GM11168 (cell line): ENCODE measurements at regions not wholly inside any gene's neighbourhood (a gene's known extent, or its start where the extent isn't known, plus 50 kb on each side); places are given as distances from the start of the nearest gene placed in this dataset.
"Not testable (repeated sequence)": the region's sequence is repeated elsewhere in the genome, so short reads cannot be mapped to it uniquely, and the experiment has no call there.

Experiments used
- in situ Hi-C: fragments of 300-500 bp; cut with MboI; formaldehyde crosslinking; loops from one replicate; pipeline ENCODE4 v1.12.0; 2022; ENCODE audit warnings: low sequenced_read_pairs; ENCODE audit not compliant: unreplicated experiment

DNA sequence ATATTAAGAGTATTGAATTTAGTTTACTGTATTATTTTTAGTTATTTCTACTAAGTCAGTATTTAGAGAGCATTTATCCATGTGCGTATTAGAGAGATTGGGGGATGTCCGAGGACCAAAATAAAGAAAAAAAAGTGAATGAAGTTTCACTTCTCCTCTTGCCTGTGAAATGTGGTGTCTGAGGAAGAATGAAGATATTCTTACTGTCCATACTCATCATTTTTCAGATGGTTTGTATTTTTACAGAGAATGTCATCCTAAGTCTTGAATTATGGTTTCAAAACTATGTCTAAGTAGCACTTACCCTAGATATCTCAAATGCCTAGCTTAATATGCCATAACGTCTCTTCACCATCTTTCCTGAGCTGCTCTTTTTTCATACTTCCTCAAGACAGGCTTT is 854.3 kb downstream of the C4orf33 start:
- in situ Hi-C loops, result no loop called here

DNA sequence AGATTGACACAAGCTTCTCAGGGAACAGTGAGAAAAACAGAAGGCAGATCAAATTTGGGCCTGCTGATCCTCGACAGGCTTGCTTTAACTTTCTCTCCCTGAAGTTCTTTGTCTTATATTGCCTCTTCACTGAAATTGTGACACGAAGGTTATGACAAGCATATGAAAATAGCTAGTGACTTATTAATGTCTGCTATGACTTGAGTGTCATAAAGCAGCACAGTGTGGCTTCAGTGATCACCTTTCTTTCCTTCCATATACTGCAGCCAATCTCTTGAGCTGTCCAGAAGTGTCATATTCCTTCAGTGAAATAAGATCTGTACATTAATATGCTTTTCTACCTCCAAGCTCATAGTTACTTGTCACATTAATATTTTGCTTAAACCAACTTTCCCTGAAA is 870.2 kb downstream of the C4orf33 start:
- in situ Hi-C loops, result no loop called here

DNA sequence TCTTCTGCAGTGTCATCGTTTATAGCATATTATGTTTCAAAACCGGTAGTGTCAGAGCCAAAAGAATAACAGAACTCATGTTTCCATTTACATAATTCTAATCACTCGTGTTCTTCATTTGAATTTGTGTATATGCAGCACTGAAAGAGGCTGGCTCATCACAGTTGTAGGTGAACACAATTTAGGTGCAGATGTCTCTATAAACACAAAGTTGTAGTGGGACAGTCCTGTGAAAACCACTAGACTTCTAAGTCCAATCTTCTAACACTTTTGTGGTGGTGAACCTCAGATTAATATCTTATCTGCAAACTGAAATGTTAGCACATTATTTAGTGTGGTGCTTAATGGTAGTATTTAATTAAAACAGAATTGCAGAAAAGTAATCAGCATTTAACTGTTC is 872.4 kb downstream of the C4orf33 start:
- in situ Hi-C loops, result no loop called here

DNA sequence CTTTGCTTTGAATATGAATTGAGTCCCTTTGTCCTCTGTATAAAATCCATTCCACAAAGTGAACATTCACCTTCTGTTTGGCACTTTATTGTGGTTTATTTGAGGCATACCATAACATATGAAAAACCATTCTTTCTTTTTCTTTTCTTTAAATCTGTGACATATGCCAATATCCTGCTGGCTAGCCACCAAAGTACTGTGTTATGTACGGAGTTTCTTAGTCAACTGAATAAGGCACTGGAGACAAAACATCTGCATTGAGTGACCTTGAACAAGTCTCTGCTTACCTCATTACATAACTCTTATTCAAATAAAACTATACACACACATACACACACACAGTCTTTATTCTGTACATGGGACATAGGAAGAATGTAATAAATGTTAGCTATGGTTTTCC is 872.8 kb downstream of the C4orf33 start:
- in situ Hi-C loops, result no loop called here

DNA sequence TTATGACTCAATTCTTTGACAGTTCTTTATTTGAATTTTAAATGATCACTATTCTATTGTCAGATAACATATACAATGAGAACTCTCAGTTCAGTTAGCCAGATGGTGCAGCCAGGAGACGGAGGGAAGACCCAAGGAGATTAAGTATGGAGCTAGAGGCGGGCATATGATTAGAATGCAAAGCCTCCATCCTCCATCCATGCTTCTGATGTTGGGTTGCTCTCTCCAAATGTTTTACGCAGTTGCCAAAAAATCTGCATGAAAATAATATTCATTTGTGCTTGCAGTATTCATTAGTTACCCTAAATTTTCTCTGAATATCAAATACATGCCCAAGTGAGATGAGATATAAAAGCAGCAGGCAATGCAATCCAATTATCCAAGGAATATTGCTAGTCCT is 874.8 kb downstream of the C4orf33 start:
- in situ Hi-C loops, result loop anchor here (10.0 kb wide), 1 partner anchor 416 kb away; no protein-coding TSS in a partner anchor

DNA sequence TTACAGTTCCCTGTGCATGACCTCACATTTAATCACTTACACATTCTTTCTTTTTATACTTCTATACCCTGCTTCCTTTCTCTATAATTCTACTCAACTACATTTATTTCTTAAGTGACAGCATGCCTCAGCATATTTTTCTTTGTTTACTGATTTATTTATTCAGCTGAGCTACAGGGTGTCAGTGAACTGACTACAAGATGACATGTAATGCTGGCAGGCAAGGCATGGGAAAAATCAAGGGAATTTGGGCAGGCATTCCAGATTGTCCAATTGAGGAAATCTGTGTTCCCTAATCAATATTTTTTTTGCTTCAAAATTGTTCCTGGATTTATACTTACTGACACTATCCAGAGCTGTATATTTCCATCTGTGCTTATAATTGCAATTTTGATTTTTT is 875.5 kb downstream of the C4orf33 start:
- in situ Hi-C loops, result loop anchor here (10.0 kb wide), 1 partner anchor 417 kb away; no protein-coding TSS in a partner anchor

DNA sequence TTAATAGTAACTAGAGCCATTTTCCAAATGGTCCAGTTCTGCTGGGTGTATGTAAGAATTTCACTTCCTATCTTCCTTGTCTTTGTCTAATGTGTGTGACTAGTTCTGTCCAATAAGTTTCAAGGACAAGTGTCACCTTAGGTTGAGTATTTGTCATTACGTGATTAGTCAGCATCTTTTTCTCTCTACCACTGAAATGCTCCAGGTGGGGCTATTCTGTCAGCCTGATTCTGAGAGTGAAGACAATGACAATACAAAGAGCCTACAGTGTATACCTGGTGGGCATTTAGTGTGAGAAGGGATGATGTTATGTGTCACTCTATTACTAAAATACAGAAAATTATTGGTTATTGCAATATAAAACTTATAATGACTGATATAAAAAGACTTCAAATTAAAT is 876.3 kb downstream of the C4orf33 start:
- in situ Hi-C loops, result loop anchor here (10.0 kb wide), 1 partner anchor 417 kb away; no protein-coding TSS in a partner anchor

DNA sequence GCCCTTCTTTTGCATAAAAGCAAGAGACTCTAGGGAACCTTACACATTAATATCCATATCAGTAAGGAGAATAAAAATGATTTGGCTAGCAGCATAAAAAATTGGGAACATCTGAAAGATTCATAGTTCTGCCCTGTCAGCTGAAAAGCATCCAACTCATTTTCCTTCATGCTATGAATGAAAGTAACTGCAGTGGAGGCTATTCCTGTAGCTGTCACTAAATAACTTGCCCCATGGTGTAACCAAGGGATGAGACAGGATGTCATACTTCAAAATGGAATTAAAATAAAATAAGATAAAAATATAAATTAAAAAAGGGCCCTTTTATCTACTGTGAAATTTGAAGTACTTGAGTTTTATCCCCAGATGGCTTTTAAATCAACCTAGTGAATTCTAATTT is 878.8 kb downstream of the C4orf33 start:
- in situ Hi-C loops, result loop anchor here (10.0 kb wide), 1 partner anchor 420 kb away; no protein-coding TSS in a partner anchor

DNA sequence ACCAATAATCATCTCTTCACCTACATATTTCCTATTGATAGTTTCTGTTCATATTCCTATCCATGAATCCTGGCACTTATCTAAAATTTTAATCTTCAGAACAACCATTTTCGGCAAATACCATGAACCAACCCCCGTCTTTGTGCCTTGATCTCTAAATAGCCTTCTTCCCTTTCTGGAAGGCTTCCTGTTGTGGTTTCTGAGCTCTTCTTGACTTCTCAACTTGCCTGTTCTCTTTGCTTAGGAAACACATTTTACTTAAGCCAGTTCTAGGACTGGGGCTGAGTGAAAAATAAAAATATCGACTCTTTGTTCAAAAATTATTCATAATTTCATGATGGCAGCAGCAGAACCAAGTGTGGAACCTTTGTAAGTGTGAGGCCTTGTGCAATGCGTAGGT is 882.4 kb downstream of the C4orf33 start:
- in situ Hi-C loops, result loop anchor here (10.0 kb wide), 1 partner anchor 424 kb away; no protein-coding TSS in a partner anchor

DNA sequence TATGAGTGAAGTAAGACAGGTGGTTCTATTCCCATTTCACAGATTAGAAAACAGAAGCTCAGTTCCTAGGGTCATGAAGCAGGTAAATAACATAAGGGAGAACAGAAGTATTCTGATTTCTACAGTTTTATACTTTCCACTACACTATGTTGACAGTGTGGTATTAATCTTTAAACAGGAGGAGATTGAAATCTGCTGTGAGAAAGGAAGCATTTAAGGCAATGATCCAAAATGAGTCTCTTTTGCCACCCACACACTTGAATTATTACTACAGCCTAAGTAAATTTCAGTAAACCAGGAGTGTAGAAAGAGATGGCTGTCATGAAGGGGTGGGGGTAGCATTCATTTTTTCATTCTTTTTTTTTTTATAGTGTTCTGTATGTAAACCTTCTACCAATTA is 893.0 kb downstream of the C4orf33 start:
- in situ Hi-C loops, result no loop called here

DNA sequence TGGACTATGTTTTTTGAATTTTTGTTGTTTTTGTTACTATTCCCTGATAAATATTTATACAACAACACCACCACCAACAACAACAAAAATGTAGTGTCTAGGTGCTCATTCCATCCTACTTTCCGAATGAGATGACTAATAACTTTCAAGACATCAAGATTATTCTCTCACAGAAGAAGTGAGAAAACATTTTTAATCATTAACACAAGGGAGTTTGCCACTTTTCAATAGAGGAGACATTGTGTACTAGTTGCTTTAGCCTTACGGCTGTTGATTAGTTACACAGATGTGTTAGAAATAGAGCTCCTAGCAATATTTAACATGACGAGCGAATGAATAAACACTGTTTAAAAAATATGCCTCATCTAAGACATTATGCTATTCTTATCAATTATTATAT is 898.8 kb downstream of the C4orf33 start:
- in situ Hi-C loops, result no loop called here

DNA sequence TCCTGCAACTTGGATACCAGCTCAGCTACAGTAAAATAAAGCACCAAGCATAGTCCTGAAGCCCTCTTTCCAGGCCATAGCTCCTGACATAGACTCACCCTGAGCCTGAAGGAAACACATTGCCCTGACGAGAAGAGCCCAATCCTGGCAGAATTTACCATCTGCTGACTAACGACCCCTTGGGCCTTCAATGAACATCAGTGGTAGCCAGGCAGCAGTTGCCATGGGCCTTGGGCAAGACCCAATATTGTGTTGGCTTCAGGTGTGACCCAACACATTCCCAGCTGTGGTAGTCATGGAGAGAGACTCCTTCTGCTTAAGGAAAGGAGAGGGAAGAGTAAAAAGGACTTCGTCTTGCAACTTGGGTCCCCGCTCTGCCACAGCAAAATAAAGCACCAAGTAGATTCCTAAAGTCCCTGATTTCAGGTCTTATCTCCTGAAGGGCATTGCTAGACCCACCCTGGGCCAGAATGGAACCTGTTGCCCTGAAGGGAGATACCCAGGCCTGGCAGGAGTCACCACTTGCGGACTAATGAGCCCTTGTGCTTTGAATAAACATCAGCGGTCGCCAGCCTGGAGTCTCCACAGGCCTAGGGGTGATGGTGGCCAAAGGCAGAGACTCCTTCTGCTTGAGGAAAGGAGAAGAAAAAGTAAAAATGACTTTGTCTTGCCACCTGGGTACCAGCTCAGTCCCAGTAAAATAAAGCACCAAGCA is 902.6 kb downstream of the C4orf33 start:
- in situ Hi-C loops, result no loop called here

DNA sequence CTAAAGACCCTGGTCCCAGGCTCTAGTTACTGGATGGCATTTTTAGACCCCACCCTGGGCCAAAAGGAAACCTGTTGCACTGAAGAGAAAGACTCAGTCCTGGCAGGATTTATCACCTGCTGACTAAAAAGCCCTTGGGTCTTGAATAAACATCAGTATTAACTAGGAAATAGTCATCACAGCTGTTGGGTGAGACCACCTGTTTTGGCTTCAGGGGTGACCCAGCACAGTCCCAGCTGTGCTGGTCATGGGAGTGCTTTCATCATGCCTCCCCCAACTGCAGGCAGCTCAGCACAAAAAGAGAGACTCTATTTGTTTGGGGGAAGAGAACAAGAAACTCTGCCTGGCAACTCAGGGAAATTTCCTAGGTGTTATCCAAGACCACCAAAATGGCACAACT is 903.2 kb downstream of the C4orf33 start:
- in situ Hi-C loops, result no loop called here

DNA sequence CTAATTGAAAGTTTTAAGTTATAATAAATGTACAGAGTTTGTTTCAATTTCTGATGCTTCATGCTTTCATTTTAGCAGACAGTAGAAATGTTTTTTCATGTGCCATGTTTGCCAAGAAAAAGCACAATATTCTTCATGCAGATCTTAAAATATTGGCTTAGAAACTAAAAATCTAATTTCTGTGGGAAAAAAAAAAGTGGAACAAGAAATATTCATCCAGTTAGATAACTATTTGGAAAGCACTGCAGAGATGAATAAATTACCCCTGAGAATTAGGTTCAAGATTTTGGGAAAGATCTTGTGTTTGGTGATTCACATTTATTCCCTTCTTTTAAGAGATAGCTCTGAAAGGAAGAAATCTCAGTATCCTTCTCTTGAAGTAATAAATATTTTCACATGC is 912.5 kb downstream of the C4orf33 start:
- in situ Hi-C loops, result no loop called here

DNA sequence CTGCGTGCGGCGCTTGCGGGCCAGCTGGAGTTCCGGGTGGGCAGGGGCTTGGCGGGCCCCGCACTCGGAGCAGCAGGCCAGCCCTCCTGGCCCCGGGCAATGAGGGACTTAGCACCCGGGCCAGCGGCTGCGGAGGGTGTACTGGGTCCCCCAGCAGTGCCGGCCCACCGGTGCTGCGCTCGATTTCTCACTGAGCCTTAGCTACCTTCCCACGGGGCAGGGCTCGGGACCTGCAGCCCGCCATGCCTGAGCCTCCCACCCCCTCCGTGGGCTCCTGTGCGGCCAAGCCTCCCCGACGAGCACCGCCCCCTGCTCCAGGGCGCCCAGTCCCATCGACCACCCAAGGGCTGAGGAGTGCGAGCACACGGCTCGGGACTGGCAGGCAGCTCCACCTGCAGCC is 916.9 kb downstream of the C4orf33 start:
- in situ Hi-C loops, result not testable (repeated sequence)

DNA sequence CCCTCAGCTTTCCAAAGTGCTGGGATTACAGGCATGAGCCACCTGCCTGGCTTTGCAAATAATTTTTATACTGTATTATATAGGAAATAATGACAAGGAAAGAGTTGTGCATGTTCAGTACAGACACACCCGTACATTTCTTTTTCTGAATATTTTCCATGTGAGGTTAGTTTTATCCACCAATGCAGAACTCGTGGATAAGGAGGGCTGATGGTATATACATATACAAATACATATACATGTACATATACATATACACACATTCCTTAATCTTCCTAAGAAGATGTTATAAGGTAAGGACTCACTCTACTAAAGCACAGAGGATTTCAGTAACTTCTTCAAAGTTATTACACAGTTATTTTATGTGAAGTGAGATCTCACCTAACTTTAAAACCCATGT is 925.8 kb downstream of the C4orf33 start:
- in situ Hi-C loops, result no loop called here

DNA sequence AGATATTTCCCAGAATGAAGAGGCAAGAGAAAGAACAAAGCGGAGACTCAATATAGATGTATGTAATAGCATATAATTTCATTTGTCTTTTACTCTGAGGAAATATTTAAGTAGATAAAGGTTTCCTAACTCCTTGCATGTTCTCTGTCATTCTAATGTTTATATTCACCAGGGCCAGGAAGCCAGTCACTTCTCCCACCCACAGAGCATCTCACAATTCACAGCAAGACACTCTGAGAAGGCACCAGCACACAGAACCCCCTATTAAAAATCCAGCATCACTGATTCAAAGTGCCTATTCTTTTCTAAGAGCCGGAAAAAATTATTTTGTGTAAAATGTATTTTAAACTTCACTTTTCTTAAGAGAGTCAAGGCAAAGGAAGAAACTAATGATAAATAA is 927.1 kb downstream of the C4orf33 start:
- in situ Hi-C loops, result no loop called here

DNA sequence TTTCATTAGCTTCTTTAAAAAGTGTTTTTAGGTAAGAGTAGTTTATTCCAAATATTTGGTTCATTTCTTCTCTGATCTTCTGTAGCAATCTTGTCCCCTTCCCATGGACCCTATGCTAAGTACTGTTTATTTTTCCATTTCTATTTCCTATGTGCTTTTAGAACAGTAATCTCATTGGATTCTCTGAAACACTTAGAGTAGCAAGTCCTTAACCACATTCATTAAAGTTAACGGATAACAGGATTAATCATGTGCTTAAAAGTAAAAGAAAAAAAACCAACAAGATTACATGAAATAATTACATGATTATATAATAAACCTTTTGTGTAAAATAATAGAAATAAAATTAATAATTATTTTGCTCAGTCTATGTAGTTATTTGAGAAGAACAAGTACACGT is 929.7 kb downstream of the C4orf33 start:
- in situ Hi-C loops, result no loop called here

DNA sequence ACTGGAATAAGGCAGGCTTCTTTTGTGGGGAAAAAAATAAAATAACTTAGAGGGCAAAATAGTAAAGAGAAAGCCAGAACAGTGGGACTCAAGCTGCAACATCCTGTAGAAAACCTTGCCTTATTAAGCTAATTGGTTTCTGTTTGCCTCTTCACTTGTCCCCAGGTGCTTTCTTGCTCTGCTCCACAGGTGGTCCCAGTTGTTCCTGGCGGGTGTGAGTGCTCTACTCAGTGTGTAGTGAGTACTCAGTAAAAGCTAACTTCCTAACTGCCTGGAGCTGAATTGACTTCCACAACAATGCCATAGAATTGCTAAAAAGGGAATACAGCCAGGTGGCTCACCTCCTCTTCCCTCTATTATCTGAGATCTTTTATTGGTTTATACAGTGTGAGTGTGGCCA is 930.2 kb downstream of the C4orf33 start:
- in situ Hi-C loops, result no loop called here

DNA sequence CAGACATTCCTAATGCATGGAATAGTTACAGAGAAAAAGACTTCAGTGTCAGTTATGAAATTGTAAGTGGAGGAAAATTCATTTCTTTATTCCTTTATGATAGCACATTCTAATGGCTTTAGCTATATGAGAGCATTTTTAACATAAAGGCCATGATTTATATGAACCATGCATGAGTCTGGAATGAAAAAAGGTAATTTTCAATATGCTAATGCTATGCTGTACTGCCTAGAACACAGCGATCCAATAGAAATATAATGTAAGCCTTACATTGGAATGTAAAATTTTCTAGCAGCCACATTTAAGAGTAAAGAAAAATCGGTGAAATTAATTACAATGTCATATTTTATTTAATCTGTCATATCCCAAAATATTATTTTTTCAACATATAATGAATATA is 932.0 kb downstream of the C4orf33 start:
- in situ Hi-C loops, result no loop called here

DNA sequence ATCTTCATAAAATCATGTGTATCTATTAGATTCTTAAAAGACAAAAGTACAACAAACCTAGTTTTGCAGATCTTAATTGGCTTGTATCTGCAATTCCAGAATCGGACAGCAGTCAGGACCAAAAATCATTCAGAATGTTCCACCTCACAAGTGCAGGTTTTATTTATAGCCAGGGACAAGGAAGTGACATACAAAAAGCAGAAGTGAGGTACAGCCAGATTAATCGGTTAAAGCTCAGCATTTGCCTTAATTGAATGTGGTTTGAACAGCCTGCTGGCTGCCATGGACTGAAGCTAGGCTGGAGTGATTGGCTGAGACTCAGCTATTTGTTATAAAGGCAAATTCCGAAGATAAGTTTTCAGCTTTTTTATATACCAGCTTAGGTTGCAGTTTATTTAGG is 932.6 kb downstream of the C4orf33 start:
- in situ Hi-C loops, result no loop called here

DNA sequence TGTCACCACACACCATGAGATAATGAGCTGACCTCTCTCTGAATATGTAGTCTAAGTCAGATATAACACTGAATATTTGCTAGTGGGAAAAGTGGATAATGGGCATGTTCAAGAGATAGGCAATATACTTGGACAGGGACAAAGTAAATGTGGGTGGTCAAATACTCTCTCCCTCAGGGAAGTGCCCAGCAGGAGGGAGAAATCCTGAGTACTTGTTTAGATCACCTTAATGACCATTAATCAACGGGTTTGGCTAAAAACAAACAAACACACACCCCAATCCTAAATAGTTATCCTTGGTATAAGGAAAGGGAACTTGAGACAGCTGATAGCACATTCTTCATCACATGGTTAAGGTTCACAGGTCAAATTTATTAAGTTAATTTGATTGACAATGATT is 933.5 kb downstream of the C4orf33 start:
- in situ Hi-C loops, result no loop called here
